ENCODE measurements at regions not wholly inside any gene's neighbourhood (a gene's known extent, or its start where the extent isn't known, plus 50 kb on each side); places are given as distances from the start of the nearest gene placed in this dataset.

DNA sequence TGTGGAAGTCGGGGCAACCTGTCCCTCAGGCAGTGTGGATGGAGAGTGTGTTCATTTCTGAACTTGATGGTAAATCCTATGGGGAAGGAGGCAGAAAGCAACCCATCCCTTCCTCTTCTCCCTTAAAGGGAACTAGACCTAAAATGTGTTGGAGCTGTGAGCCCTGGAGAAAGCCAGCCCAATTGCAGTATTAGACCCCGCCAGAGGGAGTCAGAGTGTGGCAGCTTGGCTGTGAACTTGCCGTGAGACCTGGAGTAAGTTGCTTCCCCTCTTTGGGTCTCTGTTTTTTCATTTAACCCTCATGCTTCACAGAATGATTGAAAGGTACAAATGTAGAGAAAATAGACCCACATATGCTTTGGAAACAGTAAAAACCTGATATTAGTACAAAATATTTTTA lies 108.7 kb upstream of the PAK3 start:
- no peak for TF ChIP-seq EZH2phosphoT487 (conservative IDR thresholded peaks at IDR 0.05; ENCODE audit: low read length)
- TF ChIP-seq, protein P1, sequence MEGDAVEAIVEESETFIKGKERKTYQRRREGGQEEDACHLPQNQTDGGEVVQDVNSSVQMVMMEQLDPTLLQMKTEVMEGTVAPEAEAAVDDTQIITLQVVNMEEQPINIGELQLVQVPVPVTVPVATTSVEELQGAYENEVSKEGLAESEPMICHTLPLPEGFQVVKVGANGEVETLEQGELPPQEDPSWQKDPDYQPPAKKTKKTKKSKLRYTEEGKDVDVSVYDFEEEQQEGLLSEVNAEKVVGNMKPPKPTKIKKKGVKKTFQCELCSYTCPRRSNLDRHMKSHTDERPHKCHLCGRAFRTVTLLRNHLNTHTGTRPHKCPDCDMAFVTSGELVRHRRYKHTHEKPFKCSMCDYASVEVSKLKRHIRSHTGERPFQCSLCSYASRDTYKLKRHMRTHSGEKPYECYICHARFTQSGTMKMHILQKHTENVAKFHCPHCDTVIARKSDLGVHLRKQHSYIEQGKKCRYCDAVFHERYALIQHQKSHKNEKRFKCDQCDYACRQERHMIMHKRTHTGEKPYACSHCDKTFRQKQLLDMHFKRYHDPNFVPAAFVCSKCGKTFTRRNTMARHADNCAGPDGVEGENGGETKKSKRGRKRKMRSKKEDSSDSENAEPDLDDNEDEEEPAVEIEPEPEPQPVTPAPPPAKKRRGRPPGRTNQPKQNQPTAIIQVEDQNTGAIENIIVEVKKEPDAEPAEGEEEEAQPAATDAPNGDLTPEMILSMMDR (IDR thresholded peaks at IDR 0.05; ENCODE audit: insufficient read depth, low read length, poor library complexity, severe bottlenecking): no peak
